ENCODE measurements at regions not wholly inside any gene's neighbourhood (a gene's known extent, or its start where the extent isn't known, plus 50 kb on each side); places are given as distances from the start of the nearest gene placed in this dataset.

- ATAC-seq (ENCODE audit: low read depth) (no peak), DNase-seq (ENCODE audit: low spot score) (peak; percentile 19)
- H3K36me3 ChIP-seq (ENCODE audit: low read depth) = no peaks in the 10 kb centered on the region
- TF ChIP-seq, protein P1, sequence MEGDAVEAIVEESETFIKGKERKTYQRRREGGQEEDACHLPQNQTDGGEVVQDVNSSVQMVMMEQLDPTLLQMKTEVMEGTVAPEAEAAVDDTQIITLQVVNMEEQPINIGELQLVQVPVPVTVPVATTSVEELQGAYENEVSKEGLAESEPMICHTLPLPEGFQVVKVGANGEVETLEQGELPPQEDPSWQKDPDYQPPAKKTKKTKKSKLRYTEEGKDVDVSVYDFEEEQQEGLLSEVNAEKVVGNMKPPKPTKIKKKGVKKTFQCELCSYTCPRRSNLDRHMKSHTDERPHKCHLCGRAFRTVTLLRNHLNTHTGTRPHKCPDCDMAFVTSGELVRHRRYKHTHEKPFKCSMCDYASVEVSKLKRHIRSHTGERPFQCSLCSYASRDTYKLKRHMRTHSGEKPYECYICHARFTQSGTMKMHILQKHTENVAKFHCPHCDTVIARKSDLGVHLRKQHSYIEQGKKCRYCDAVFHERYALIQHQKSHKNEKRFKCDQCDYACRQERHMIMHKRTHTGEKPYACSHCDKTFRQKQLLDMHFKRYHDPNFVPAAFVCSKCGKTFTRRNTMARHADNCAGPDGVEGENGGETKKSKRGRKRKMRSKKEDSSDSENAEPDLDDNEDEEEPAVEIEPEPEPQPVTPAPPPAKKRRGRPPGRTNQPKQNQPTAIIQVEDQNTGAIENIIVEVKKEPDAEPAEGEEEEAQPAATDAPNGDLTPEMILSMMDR (IDR thresholded peaks at IDR 0.05; ENCODE audit: poor library complexity, severe bottlenecking) = no peak
- H3K4me1 ChIP-seq (ENCODE audit: insufficient read depth, poor library complexity, severe bottlenecking) = no peaks in the 10 kb centered on the region
- H3K27ac ChIP-seq (ENCODE audit: poor library complexity, severe bottlenecking) = no peak overlapping the region
- H3K27me3 ChIP-seq (ENCODE audit: insufficient read depth, poor library complexity, severe bottlenecking) = no peaks in the 10 kb centered on the region
- H3K4me3 ChIP-seq (ENCODE audit: severe bottlenecking) = no peak overlapping the region
- H3K9me3 ChIP-seq (ENCODE audit: severe bottlenecking) = no peaks in the 10 kb centered on the region
Observed at GRCh38 chr19:30090963-30091362, 148.9 kb downstream of the URI1 start.

GRCh38 chr19:30091456-30091855 lies 149.4 kb downstream of the URI1 start:
- no peaks in the 10 kb centered on the region for H3K36me3 ChIP-seq (ENCODE audit: low read depth)
- H3K4me3 ChIP-seq (ENCODE audit: severe bottlenecking) = no peak overlapping the region
- H3K27me3 ChIP-seq (ENCODE audit: insufficient read depth, poor library complexity, severe bottlenecking) = no peaks in the 10 kb centered on the region
- H3K27ac ChIP-seq (ENCODE audit: poor library complexity, severe bottlenecking) = no peak overlapping the region
- H3K4me1 ChIP-seq (ENCODE audit: insufficient read depth, poor library complexity, severe bottlenecking) = no peaks in the 10 kb centered on the region
- peak; percentile 19 for DNase-seq (ENCODE audit: low spot score)
- TF ChIP-seq, protein P1 (IDR thresholded peaks at IDR 0.05; ENCODE audit: poor library complexity, severe bottlenecking) = no peak
- no peak for ATAC-seq (ENCODE audit: low read depth)
- no peaks in the 10 kb centered on the region for H3K9me3 ChIP-seq (ENCODE audit: severe bottlenecking)

- TF ChIP-seq, protein P1 (IDR thresholded peaks at IDR 0.05; ENCODE audit: poor library complexity, severe bottlenecking) = no peak
- H3K27me3 ChIP-seq (ENCODE audit: insufficient read depth, poor library complexity, severe bottlenecking) = no peaks in the 10 kb centered on the region
- H3K4me1 ChIP-seq (ENCODE audit: insufficient read depth, poor library complexity, severe bottlenecking) = no peaks in the 10 kb centered on the region
- H3K9me3 ChIP-seq (ENCODE audit: severe bottlenecking) = no peaks in the 10 kb centered on the region
- DNase-seq (ENCODE audit: low spot score) = no peak
- no peak overlapping the region for H3K4me3 ChIP-seq (ENCODE audit: severe bottlenecking)
- H3K27ac ChIP-seq (ENCODE audit: poor library complexity, severe bottlenecking) = no peak overlapping the region
- H3K36me3 ChIP-seq (ENCODE audit: low read depth) = no peaks in the 10 kb centered on the region
- no peak for ATAC-seq (ENCODE audit: low read depth)
Observed at GRCh38 chr19:30091856-30092255, 149.8 kb downstream of the URI1 start.

- ATAC-seq (ENCODE audit: low read depth) (no peak), DNase-seq (ENCODE audit: low spot score) (peak; percentile 46)
- Histone ChIP-seq H3K4me1 (ENCODE audit: insufficient read depth, poor library complexity, severe bottlenecking) (no peaks in the 10 kb centered on the region), H3K36me3 (ENCODE audit: low read depth) (no peaks in the 10 kb centered on the region), H3K27ac (ENCODE audit: poor library complexity, severe bottlenecking) (no peak overlapping the region), H3K4me3 (ENCODE audit: severe bottlenecking) (no peak overlapping the region), H3K9me3 (ENCODE audit: severe bottlenecking) (no peaks in the 10 kb centered on the region), H3K27me3 (ENCODE audit: insufficient read depth, poor library complexity, severe bottlenecking) (no peaks in the 10 kb centered on the region)
- TF ChIP-seq, protein P1 (IDR thresholded peaks at IDR 0.05; ENCODE audit: poor library complexity, severe bottlenecking) = no peak
Observed at GRCh38 chr19:30092721-30093569, 150.9 kb downstream of the URI1 start.

All from RWPE2 (cell line).